K562 (cell line): ENCODE measurements at regions not wholly inside any gene's neighbourhood (a gene's known extent, or its start where the extent isn't known, plus 50 kb on each side); places are given as distances from the start of the nearest gene placed in this dataset.

Experiments
- ATAC-seq: fragments of 200-7000 bp; cut with Tn5 transposase; 3 replicates; pipeline ENCODE4 v1.9.1; 2020; ENCODE audit warnings: moderate library complexity
- BruUV-seq: library from RNA; stranded (reverse); fragments of 400-500 nt; replicated peaks from 2 replicates; lab custom pipeline; 2021; lab: Mats Ljungman, UMichigan
- CTCF ChIA-PET: fragments of 300-600 bp; formaldehyde crosslinking; extraction: SDS; loops from one replicate; lab custom pipeline; 2021; ENCODE audit warnings: low intra/inter-chr PET ratio; lab: Yijun Ruan, JAX
- POLR2A ChIA-PET: fragments of 300-600, 350-650 bp; sonication (Branson Sonifier 250); formaldehyde crosslinking; extraction: SDS; loops from one replicate; lab custom pipeline; 2021; ENCODE audit warnings: antibody characterized with exemption, inconsistent platforms; lab: Yijun Ruan, JAX
- DNase-seq, 4 experiments: peaks; one replicate each; pipeline versions ENCODE4 v3.0.0 to v3.0.0-alpha.2; 2011 to 2018; ENCODE audit warnings: low spot score in 3 of 4, mixed read lengths in 3 of 4; ENCODE audit errors: extremely low read depth in 1 of 4
- FAIRE-seq: peaks from 2 replicates; lab custom pipeline; 2011; peaks lifted over from hg19 to GRCh38; lab: Jason Lieb, UNC
- H2AFZ ChIP-seq: 2 replicates; pipeline ENCODE4 v1.6.0; 2011; ENCODE audit warnings: low read depth, low read length, control low read depth, inconsistent platforms
- H3K27ac ChIP-seq: fragments of 200-600 bp; 3 replicates; pipeline ENCODE4 v1.8.0; 2011; ENCODE audit warnings: low read depth, mild to moderate bottlenecking, control low read depth, inconsistent platforms, low read length, moderate library complexity, mixed read lengths; ENCODE audit errors: extremely low read depth
- H3K27me3 ChIP-seq, 2 experiments: fragments of 300-600 bp in 1 of 2; 2 replicates in 1 of 2; 3 replicates in 1 of 2; pipeline versions ENCODE4 v1.6.0 to v1.8.0; 2011; ENCODE audit warnings: inconsistent platforms in 2 of 2, low read length in 2 of 2, mild to moderate bottlenecking in 1 of 2, mixed read lengths in 1 of 2, moderate library complexity in 1 of 2; ENCODE audit not compliant: control insufficient read depth in 2 of 2, insufficient read depth in 2 of 2
- H3K36me3 ChIP-seq: fragments of 300-600 bp; 3 replicates; pipeline ENCODE4 v1.8.0; 2011; ENCODE audit warnings: mild to moderate bottlenecking, low read length, inconsistent platforms; ENCODE audit not compliant: control insufficient read depth, insufficient read depth
- H3K4me1 ChIP-seq, 2 experiments: fragments of 200-600 bp in 1 of 2; replicated peaks in 1 of 2; 2 replicates in 1 of 2; 3 replicates in 1 of 2; pipeline versions ENCODE4 v1.5.1 to v1.8.0; 2011; ENCODE audit warnings: inconsistent platforms in 2 of 2, low read length in 2 of 2, mild to moderate bottlenecking in 1 of 2, mixed read lengths in 1 of 2, moderate library complexity in 1 of 2; ENCODE audit not compliant: control insufficient read depth in 2 of 2, insufficient read depth in 2 of 2
- H3K4me2 ChIP-seq: 2 replicates; pipeline ENCODE4 v1.6.1; 2011; ENCODE audit warnings: low read length, control low read depth, inconsistent platforms, mixed read lengths; ENCODE audit not compliant: insufficient read depth
- H3K4me3 ChIP-seq: fragments of 200-600 bp; sonication (generic), shearing (Covaris generic); 2 replicates; pipeline ENCODE4 v1.5.1; 2016; ENCODE audit warnings: control low read depth, inconsistent platforms
- H3K79me2 ChIP-seq: fragments of 200-600 bp; 3 replicates; pipeline ENCODE4 v1.8.0; 2011; ENCODE audit warnings: low read length, inconsistent platforms; ENCODE audit not compliant: control insufficient read depth, insufficient read depth
- H3K9ac ChIP-seq, 2 experiments: 2 replicates each; pipeline versions ENCODE4 v1.6.0 to v1.6.1; 2011; ENCODE audit warnings: low read depth in 2 of 2, low read length in 2 of 2, control low read depth in 1 of 2, inconsistent platforms in 1 of 2, mild to moderate bottlenecking in 1 of 2, mixed read lengths in 1 of 2; ENCODE audit not compliant: insufficient read depth in 1 of 2
- H3K9me1 ChIP-seq: one replicate; pipeline ENCODE4 v1.6.0; 2011; ENCODE audit warnings: inconsistent platforms, mild to moderate bottlenecking, low read length, moderate library complexity; ENCODE audit not compliant: control insufficient read depth, insufficient read depth
- H3K9me3 ChIP-seq: replicated peaks from 2 replicates; pipeline ENCODE4 v1.5.1; 2011; ENCODE audit warnings: low read depth, low read length, inconsistent platforms; ENCODE audit not compliant: control insufficient read depth, insufficient read depth
- H4K20me1 ChIP-seq: replicated peaks from 2 replicates; pipeline ENCODE4 v1.6.1; 2011; ENCODE audit warnings: low read length, inconsistent platforms, mixed read lengths; ENCODE audit not compliant: control insufficient read depth, insufficient read depth
- FUS ChIP-seq: fragments of 200-400 bp; formaldehyde crosslinking; optimal IDR thresholded peaks from 2 replicates; pipeline ENCODE3; 2017; ENCODE audit warnings: low read depth, low read length
- MECOM ChIP-seq: fragments of 250-450 bp; sonication (Bioruptor Pico); IDR thresholded peaks from 2 replicates; pipeline ENCODE4 v1.8.0; 2022; ENCODE audit warnings: inconsistent platforms
- NFIC ChIP-seq: fragments of 450-650 bp; IDR thresholded peaks from 2 replicates; pipeline ENCODE4 v1.6.1; 2017; ENCODE audit warnings: mild to moderate bottlenecking, inconsistent platforms
- NFIX ChIP-seq: fragments of 250-450 bp; sonication (Bioruptor Pico); IDR thresholded peaks from 2 replicates; pipeline ENCODE4 v1.4.0; 2020; ENCODE audit warnings: low read depth, mild to moderate bottlenecking, moderate library complexity
- RFX1 ChIP-seq: fragments of 450-650 bp; IDR thresholded peaks from 2 replicates; pipeline ENCODE4 v1.6.1; 2016; ENCODE audit warnings: mild to moderate bottlenecking, moderate library complexity
- ZBTB1 ChIP-seq: sonication (generic); formaldehyde crosslinking; IDR thresholded peaks from 2 replicates; pipeline ENCODE4 v1.8.1; 2023; ENCODE audit warnings: missing genetic modification reagents, low read depth, mild to moderate bottlenecking, borderline replicate concordance
- ZNF408 ChIP-seq: fragments of 250-450 bp; sonication (Bioruptor Pico); IDR thresholded peaks from 2 replicates; pipeline ENCODE4 v1.4.0; 2020; ENCODE audit warnings: low read depth, mild to moderate bottlenecking, moderate library complexity
- WGBS: fragments of 100-300 bp; shearing (Covaris generic); methylation state at CpG from one replicate; pipeline ENCODE4 v1.1.6; 2016; ENCODE audit warnings: low coverage, mixed read lengths; ENCODE audit not compliant: insufficient coverage; ENCODE audit errors: missing lambda C conversion rate; 5-methylcytosine and 5-hydroxymethylcytosine counted together
- in situ Hi-C: fragments of 300-500 bp; cut with MboI; formaldehyde crosslinking; loops from 4 replicates; pipeline ENCODE4 v1.15.0; 2018; ENCODE audit warnings: inconsistent platforms, mixed read lengths
- intact Hi-C: fragments of 100-400 bp; cut with micrococcal nuclease; formaldehyde crosslinking; loops from 2 replicates; pipeline ENCODE4 v1.14.2; 2022
- TF ChIP-seq, protein P1 (sequence below): fragments of 450-650 bp; IDR thresholded peaks from one replicate; pipeline ENCODE4 v1.6.1; 2018; ENCODE audit warnings: mild to moderate bottlenecking, moderate library complexity; ENCODE audit not compliant: partially characterized antibody
- TF ChIP-seq, protein P2 (sequence below), 2 experiments: fragments of 450-650 bp; IDR thresholded peaks; 2 replicates each; pipeline ENCODE4 v1.6.1; 2016

DNA sequence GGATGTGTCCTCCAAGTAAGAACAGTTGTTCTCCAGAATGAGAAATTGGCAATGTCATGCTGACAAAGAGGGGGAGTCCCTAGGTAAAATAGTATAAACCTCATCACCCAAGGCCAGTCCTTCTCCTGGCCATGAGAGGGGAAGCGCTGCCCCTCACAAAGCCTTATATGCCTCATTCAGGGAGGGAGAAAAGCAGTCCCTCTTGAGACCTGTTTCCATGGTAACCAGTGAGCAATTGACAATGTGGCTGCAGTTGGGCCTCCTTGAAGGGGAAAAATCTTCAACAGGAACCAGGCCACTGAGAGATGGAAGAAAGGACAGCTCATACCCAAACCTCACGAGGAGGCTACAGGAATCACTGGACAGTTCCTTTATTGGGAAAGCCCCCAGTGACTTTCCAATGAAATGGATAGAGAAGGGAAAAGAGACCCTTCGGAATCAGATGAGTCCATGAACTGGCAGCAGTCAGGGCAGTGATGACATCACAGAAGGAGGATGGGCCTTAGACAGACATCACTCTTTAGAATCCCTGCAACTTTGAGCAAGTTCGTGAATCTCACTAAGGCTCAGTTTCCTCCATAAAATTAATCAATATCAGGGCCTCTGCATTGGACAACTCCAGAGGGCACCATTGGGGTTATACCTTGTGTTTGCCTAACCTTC, 275.7 kb downstream of the TOX3 start:
- H3K9me1 ChIP-seq = no peaks in the 10 kb centered on the region
- no peak for FAIRE-seq
- no peak for TF ChIP-seq FUS
- peak; percentile 46 for TF ChIP-seq RFX1
- no peak overlapping the region for H3K9ac ChIP-seq
- no peak for ATAC-seq
- H3K27me3 ChIP-seq = no peaks in the 10 kb centered on the region
- ChIA-PET CTCF (no interaction called here), POLR2A (no interaction called here)
- WGBS = 0% methylated on average over 4 of the region's 4 CpGs
- no peaks in the 10 kb centered on the region for H4K20me1 ChIP-seq
- H2AFZ ChIP-seq = no peak overlapping the region
- H3K9me3 ChIP-seq = no peaks in the 10 kb centered on the region
- H3K4me2 ChIP-seq = no peak overlapping the region
- H3K36me3 ChIP-seq = no peaks in the 10 kb centered on the region
- H3K4me3 ChIP-seq = no peak overlapping the region
- H3K27ac ChIP-seq = no peak overlapping the region
- BruUV-seq = no TSS peak
- in situ Hi-C loops (no loop called here), intact Hi-C loops (no loop called here)
- no peaks in the 10 kb centered on the region for H3K79me2 ChIP-seq
- H3K4me1 ChIP-seq = no peaks in the 10 kb centered on the region
- no peak for DNase-seq

DNA sequence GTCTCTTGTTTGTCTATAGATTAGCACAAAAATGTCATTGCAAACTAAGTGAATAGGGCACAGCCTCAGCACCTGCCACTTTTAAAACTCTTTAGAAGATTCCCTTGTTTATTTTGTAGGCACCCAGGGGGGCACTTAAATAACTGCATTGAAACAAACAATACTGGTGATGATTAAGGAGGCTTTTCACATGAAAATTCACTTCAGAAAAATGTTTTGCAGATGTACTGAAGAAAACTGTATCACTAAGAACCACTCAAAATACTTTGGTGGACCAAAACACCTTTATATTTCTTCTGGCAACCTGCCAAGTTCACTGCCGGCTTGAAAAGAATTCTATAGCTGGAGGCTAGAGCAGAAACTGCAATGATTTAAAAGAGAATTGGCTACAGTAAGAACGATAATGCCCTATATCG, 281.5 kb downstream of the TOX3 start:
- Histone ChIP-seq H3K79me2 (no peaks in the 10 kb centered on the region), H3K4me1 (no peaks in the 10 kb centered on the region), H3K4me2 (no peak overlapping the region), H3K27me3 (no peaks in the 10 kb centered on the region), H3K36me3 (no peaks in the 10 kb centered on the region), H4K20me1 (no peaks in the 10 kb centered on the region), H2AFZ (no peak overlapping the region), H3K4me3 (no peak overlapping the region), H3K27ac (no peak overlapping the region), H3K9me3 (no peaks in the 10 kb centered on the region; the same call in 1 of the 2 replicates), H3K9ac (no peak overlapping the region), H3K9me1 (no peaks in the 10 kb centered on the region)
- 0% methylated on average over 3 of the region's 3 CpGs for WGBS
- no peak for ATAC-seq
- no peak for FAIRE-seq
- ChIA-PET CTCF (no interaction called here), POLR2A (no interaction called here)
- no TSS peak for BruUV-seq
- no peak for DNase-seq
- TF ChIP-seq NFIC (peak; percentile 92), ZNF408 (CRISPR knock-in tag) (no peak), MECOM (CRISPR knock-in tag) (no peak), ZBTB1 (CRISPR knock-in tag) (no peak), NFIX (CRISPR knock-in tag) (peak; percentile 95)
- TF ChIP-seq, protein P1, sequence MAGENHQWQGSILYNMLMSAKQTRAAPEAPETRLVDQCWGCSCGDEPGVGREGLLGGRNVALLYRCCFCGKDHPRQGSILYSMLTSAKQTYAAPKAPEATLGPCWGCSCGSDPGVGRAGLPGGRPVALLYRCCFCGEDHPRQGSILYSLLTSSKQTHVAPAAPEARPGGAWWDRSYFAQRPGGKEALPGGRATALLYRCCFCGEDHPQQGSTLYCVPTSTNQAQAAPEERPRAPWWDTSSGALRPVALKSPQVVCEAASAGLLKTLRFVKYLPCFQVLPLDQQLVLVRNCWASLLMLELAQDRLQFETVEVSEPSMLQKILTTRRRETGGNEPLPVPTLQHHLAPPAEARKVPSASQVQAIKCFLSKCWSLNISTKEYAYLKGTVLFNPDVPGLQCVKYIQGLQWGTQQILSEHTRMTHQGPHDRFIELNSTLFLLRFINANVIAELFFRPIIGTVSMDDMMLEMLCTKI = no peak
- TF ChIP-seq, protein P2, sequence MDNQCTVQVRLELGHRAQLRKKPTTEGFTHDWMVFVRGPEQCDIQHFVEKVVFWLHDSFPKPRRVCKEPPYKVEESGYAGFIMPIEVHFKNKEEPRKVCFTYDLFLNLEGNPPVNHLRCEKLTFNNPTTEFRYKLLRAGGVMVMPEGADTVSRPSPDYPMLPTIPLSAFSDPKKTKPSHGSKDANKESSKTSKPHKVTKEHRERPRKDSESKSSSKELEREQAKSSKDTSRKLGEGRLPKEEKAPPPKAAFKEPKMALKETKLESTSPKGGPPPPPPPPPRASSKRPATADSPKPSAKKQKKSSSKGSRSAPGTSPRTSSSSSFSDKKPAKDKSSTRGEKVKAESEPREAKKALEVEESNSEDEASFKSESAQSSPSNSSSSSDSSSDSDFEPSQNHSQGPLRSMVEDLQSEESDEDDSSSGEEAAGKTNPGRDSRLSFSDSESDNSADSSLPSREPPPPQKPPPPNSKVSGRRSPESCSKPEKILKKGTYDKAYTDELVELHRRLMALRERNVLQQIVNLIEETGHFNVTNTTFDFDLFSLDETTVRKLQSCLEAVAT (IDR thresholded peaks at IDR 0.05) = no peak
- intact Hi-C loops = no loop called here
- in situ Hi-C loops = no loop called here
